NB4 (cell line): ENCODE measurements at regions not wholly inside any gene's neighbourhood (a gene's known extent, or its start where the extent isn't known, plus 50 kb on each side); places are given as distances from the start of the nearest gene placed in this dataset.

ENCODE experiments used
- CTCF ChIP-seq: IDR thresholded peaks from one replicate; pipeline ENCODE4 v1.5.1; 2012; ENCODE audit warnings: low read depth, low read length
- MAX ChIP-seq: IDR thresholded peaks from 2 replicates; pipeline ENCODE4 v1.6.1; 2011; ENCODE audit warnings: low read depth, low read length
- MYC ChIP-seq: IDR thresholded peaks from 2 replicates; pipeline ENCODE4 v1.6.1; 2011; ENCODE audit warnings: low read depth, low read length
- POLR2A ChIP-seq: IDR thresholded peaks from 2 replicates; pipeline ENCODE4 v1.6.1; 2011; ENCODE audit warnings: mild to moderate bottlenecking; ENCODE audit not compliant: insufficient read length; ENCODE audit errors: extremely low read depth

GRCh38 chr7:21326921-21327320, 101.0 kb upstream of the SP4 start:
- TF ChIP-seq CTCF (no peak), MYC (no peak), POLR2A (no peak), MAX (no peak)
